ENCODE measurements at regions not wholly inside any gene's neighbourhood (a gene's known extent, or its start where the extent isn't known, plus 50 kb on each side); places are given as distances from the start of the nearest gene placed in this dataset.

DNA sequence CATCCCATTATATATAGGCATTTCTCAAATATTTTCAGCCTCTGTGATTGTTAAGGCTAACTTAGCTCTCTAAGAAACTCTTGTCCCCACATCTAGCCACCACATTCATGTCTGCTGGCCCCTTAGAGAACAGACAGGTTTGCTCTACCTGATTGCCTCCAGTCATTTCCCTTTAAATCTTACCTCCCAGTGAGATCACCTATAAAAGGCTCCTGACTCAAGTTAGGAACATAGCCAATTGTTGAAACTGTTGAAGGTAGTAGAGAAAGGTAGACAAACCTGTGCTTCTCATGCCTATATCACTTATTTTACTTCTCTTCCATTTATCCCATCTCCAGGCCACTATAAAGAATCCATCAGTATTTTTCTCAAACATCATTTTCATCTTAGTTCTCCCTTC, 771.4 kb downstream of the DIAPH3 start:
- Histone ChIP-seq H3K9ac (no peak overlapping the region), H3K4me1 (ENCODE audit: control insufficient read depth in 1 of 2, insufficient read depth in 2 of 2, low read depth in 1 of 2, low read length in 1 of 2) (peaks cover 0 to 19% of the 10 kb centered on the region in 2 experiments; a peak in 2 of 4 replicates), H3K79me2 (ENCODE audit: insufficient read depth) (no peaks in the 10 kb centered on the region), H3K9me2 (no peaks in the 10 kb centered on the region), H4K20me1 (ENCODE audit: insufficient read depth) (no peaks in the 10 kb centered on the region), H2AFZ (ENCODE audit: low read depth) (no peak overlapping the region), H3K27me3 (ENCODE audit: insufficient read depth) (no peaks in the 10 kb centered on the region), H3K4me2 (no peak overlapping the region), H3F3A (replicated peaks; ENCODE audit: insufficient read depth) (peaks cover 1% of the 10 kb centered on the region), H3K9me3 (no peaks in the 10 kb centered on the region), H3K27ac (ENCODE audit: low read depth in 2 of 2, low read length in 1 of 2) (no peak overlapping the region), H3K36me3 (replicated peaks in 1 of 2; ENCODE audit: control insufficient read depth in 1 of 2, insufficient read depth in 2 of 2, low read length in 1 of 2) (no peaks in the 10 kb centered on the region), H3K4me3 (ENCODE audit: low read depth in 2 of 2, low read length in 1 of 2) (no peak overlapping the region)
- POLR2A ChIA-PET, result no interaction called here
- DNase-seq, result no peak
- TF ChIP-seq, protein P1, sequence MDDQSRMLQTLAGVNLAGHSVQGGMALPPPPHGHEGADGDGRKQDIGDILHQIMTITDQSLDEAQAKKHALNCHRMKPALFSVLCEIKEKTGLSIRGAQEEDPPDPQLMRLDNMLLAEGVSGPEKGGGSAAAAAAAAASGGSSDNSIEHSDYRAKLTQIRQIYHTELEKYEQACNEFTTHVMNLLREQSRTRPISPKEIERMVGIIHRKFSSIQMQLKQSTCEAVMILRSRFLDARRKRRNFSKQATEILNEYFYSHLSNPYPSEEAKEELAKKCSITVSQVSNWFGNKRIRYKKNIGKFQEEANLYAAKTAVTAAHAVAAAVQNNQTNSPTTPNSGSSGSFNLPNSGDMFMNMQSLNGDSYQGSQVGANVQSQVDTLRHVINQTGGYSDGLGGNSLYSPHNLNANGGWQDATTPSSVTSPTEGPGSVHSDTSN (IDR thresholded peaks at IDR 0.05), result no peak
- TF ChIP-seq NFIC (IDR thresholded peaks at IDR 0.05; ENCODE audit: borderline replicate concordance), result no peak
- TF ChIP-seq, protein P2, sequence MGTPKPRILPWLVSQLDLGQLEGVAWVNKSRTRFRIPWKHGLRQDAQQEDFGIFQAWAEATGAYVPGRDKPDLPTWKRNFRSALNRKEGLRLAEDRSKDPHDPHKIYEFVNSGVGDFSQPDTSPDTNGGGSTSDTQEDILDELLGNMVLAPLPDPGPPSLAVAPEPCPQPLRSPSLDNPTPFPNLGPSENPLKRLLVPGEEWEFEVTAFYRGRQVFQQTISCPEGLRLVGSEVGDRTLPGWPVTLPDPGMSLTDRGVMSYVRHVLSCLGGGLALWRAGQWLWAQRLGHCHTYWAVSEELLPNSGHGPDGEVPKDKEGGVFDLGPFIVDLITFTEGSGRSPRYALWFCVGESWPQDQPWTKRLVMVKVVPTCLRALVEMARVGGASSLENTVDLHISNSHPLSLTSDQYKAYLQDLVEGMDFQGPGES (IDR thresholded peaks at IDR 0.05; ENCODE audit: low read depth, low read length), result no peak
- no peak for TF ChIP-seq TEAD4 (IDR thresholded peaks at IDR 0.05; ENCODE audit: borderline replicate concordance, insufficient read depth)
- TF ChIP-seq RXRA (IDR thresholded peaks at IDR 0.05; ENCODE audit: borderline replicate concordance, low read depth), result no peak
- TF ChIP-seq FOXJ3 (CRISPR knock-in tag; IDR thresholded peaks at IDR 0.05), result no peak
- no peak for TF ChIP-seq RFX5 (IDR thresholded peaks at IDR 0.05; ENCODE audit: low read length)
- no peak for TF ChIP-seq NRF1 (IDR thresholded peaks at IDR 0.05; ENCODE audit: low read depth, low read length)
- TF ChIP-seq, protein P3, sequence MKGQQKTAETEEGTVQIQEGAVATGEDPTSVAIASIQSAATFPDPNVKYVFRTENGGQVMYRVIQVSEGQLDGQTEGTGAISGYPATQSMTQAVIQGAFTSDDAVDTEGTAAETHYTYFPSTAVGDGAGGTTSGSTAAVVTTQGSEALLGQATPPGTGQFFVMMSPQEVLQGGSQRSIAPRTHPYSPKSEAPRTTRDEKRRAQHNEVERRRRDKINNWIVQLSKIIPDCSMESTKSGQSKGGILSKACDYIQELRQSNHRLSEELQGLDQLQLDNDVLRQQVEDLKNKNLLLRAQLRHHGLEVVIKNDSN (IDR thresholded peaks at IDR 0.05; ENCODE audit: borderline replicate concordance, low read depth), result no peak
- TF ChIP-seq GATA2 (CRISPR knock-in tag; IDR thresholded peaks at IDR 0.05), result no peak
- TF ChIP-seq, protein P4, sequence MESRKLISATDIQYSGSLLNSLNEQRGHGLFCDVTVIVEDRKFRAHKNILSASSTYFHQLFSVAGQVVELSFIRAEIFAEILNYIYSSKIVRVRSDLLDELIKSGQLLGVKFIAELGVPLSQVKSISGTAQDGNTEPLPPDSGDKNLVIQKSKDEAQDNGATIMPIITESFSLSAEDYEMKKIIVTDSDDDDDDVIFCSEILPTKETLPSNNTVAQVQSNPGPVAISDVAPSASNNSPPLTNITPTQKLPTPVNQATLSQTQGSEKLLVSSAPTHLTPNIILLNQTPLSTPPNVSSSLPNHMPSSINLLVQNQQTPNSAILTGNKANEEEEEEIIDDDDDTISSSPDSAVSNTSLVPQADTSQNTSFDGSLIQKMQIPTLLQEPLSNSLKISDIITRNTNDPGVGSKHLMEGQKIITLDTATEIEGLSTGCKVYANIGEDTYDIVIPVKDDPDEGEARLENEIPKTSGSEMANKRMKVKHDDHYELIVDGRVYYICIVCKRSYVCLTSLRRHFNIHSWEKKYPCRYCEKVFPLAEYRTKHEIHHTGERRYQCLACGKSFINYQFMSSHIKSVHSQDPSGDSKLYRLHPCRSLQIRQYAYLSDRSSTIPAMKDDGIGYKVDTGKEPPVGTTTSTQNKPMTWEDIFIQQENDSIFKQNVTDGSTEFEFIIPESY (IDR thresholded peaks at IDR 0.05; ENCODE audit: borderline replicate concordance, low read depth), result no peak
- CTCF ChIA-PET, result interaction anchor here (0.6 to 4.5 kb wide), 26 partner anchors 9 to 901 kb away, joined by 3 to 28 read pairs (median 4); no protein-coding TSS in a partner anchor

DNA sequence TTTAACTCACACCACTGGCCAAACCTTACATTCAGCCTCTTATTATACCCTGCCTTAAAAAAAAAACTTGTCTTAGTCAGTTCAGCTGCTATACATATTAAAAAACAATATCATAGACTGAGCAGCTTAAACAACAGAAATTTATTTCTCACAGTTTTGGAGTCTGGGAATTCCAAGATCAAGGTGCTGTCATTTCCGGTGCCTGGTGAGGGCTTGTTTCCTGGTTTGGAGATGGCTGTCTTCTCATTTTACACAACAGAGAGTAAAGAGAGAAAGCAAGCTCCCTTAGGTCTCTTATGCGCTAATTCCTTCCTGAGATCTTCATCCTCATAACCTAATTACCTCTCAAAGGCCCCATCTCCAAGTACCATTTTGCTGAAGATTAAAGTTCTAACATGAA, 769.2 kb downstream of the DIAPH3 start:
- CTCF ChIA-PET, result interaction anchor here (1.0 to 4.5 kb wide), 2 partner anchors 284 to 377 kb away, joined by 4 to 28 read pairs; no protein-coding TSS in a partner anchor

More for the DNA sequence above, 769.2 kb downstream of the DIAPH3 start:
- no peak for DNase-seq
- Histone ChIP-seq H3K9me3 (no peaks in the 10 kb centered on the region), H3K4me3 (ENCODE audit: low read depth in 2 of 2, low read length in 1 of 2) (no peak overlapping the region), H3K9me2 (no peaks in the 10 kb centered on the region), H2AFZ (ENCODE audit: low read depth) (peak overlapping the region; percentile 57; the same call in 1 of the 2 replicates), H4K20me1 (ENCODE audit: insufficient read depth) (no peaks in the 10 kb centered on the region), H3K4me2 (no peak overlapping the region), H3K4me1 (ENCODE audit: control insufficient read depth in 1 of 2, insufficient read depth in 2 of 2, low read depth in 1 of 2, low read length in 1 of 2) (peaks cover 7 to 37% of the 10 kb centered on the region in 2 experiments; a peak in 3 of 4 replicates), H3K79me2 (ENCODE audit: insufficient read depth) (no peaks in the 10 kb centered on the region), H3K27me3 (ENCODE audit: insufficient read depth) (no peaks in the 10 kb centered on the region), H3F3A (replicated peaks; ENCODE audit: insufficient read depth) (peaks cover 11% of the 10 kb centered on the region), H3K9ac (no peak overlapping the region), H3K27ac (ENCODE audit: low read depth in 2 of 2, low read length in 1 of 2) (no peak overlapping the region), H3K36me3 (replicated peaks in 1 of 2; ENCODE audit: control insufficient read depth in 1 of 2, insufficient read depth in 2 of 2, low read length in 1 of 2) (no peaks in the 10 kb centered on the region)
- POLR2A ChIA-PET, result no interaction called here
- TF ChIP-seq, protein P5, sequence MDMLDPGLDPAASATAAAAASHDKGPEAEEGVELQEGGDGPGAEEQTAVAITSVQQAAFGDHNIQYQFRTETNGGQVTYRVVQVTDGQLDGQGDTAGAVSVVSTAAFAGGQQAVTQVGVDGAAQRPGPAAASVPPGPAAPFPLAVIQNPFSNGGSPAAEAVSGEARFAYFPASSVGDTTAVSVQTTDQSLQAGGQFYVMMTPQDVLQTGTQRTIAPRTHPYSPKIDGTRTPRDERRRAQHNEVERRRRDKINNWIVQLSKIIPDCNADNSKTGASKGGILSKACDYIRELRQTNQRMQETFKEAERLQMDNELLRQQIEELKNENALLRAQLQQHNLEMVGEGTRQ (IDR thresholded peaks at IDR 0.05; ENCODE audit: borderline replicate concordance, low read depth, low read length), result no peak
- TF ChIP-seq GABPA (IDR thresholded peaks at IDR 0.05; ENCODE audit: low read depth) (no peak), SIN3A (IDR thresholded peaks at IDR 0.05; ENCODE audit: borderline replicate concordance, low read depth, low read length) (no peak), FOXJ3 (CRISPR knock-in tag; IDR thresholded peaks at IDR 0.05) (no peak), RCOR1 (IDR thresholded peaks at IDR 0.05; ENCODE audit: low read length) (no peak), TEAD4 (IDR thresholded peaks at IDR 0.05; ENCODE audit: borderline replicate concordance, insufficient read depth) (no peak)
- WGBS (ENCODE audit: low lambda C conversion rate), result 85% methylated on average over 2 of the region's 2 CpGs
